Fibroblast of skin of right biceps (primary cell): ENCODE measurements at regions not wholly inside any gene's neighbourhood (a gene's known extent, or its start where the extent isn't known, plus 50 kb on each side); places are given as distances from the start of the nearest gene placed in this dataset.
A peak's percentile ranks its signal among the peaks of the same experiment; 100 is the strongest.
"Not testable (repeated sequence)": the region's sequence is repeated elsewhere in the genome, so short reads cannot be mapped to it uniquely, and the experiment has no call there.

Source experiments
- DNase-seq: peaks from one replicate; pipeline ENCODE4 v3.0.0-alpha.2; 2013

GRCh38 chr17:13659051-13659450 lies 57.3 kb upstream of the HS3ST3A1 start:
- DNase-seq, result not testable (repeated sequence)

GRCh38 chr17:13665872-13666635 lies 64.3 kb upstream of the HS3ST3A1 start:
- DNase-seq, result no peak

GRCh38 chr17:13671341-13671740 lies 69.6 kb upstream of the HS3ST3A1 start:
- no peak for DNase-seq

GRCh38 chr17:13671771-13672170 lies 70.0 kb upstream of the HS3ST3A1 start:
- peak; percentile 32 for DNase-seq

GRCh38 chr17:13678361-13678760 lies 76.6 kb upstream of the HS3ST3A1 start:
- DNase-seq, result no peak

- no peak for DNase-seq
Measured at GRCh38 chr17:13678841-13679240, 77.1 kb upstream of the HS3ST3A1 start.

- DNase-seq, result no peak
Measured at GRCh38 chr17:13688716-13689115, 87.0 kb upstream of the HS3ST3A1 start.

GRCh38 chr17:13690806-13691205 lies 89.1 kb upstream of the HS3ST3A1 start:
- peak; percentile 63 for DNase-seq

- DNase-seq, result no peak
Measured at GRCh38 chr17:13694934-13695333, 93.2 kb upstream of the HS3ST3A1 start.

- no peak for DNase-seq
Measured at GRCh38 chr17:13698832-13699231, 97.1 kb upstream of the HS3ST3A1 start.

- no peak for DNase-seq
Measured at GRCh38 chr17:13699261-13699660, 97.5 kb upstream of the HS3ST3A1 start.

GRCh38 chr17:13702266-13702665 lies 100.5 kb upstream of the HS3ST3A1 start:
- peak; percentile 49 for DNase-seq

GRCh38 chr17:13704333-13704732 lies 102.6 kb upstream of the HS3ST3A1 start:
- DNase-seq, result peak; percentile 89

GRCh38 chr17:13705221-13705620 lies 103.5 kb upstream of the HS3ST3A1 start:
- no peak for DNase-seq

GRCh38 chr17:13721705-13722104 lies 120.0 kb upstream of the HS3ST3A1 start:
- DNase-seq, result no peak

GRCh38 chr17:13725288-13725990 lies 123.7 kb upstream of the HS3ST3A1 start:
- DNase-seq, result peak; percentile 71

GRCh38 chr17:13727441-13728171 lies 125.9 kb upstream of the HS3ST3A1 start:
- peak; percentile 92 for DNase-seq

GRCh38 chr17:13728781-13729180 lies 127.1 kb upstream of the HS3ST3A1 start:
- peak; percentile 86 for DNase-seq

GRCh38 chr17:13729466-13730134 lies 127.9 kb upstream of the HS3ST3A1 start:
- no peak for DNase-seq

- DNase-seq, result no peak
Measured at GRCh38 chr17:13734880-13735279, 133.2 kb upstream of the HS3ST3A1 start.

GRCh38 chr17:13735444-13735843 lies 133.7 kb upstream of the HS3ST3A1 start:
- DNase-seq, result peak; percentile 78

GRCh38 chr17:13735861-13736260 lies 134.1 kb upstream of the HS3ST3A1 start:
- peak; percentile 64 for DNase-seq

- DNase-seq, result peak; percentile 92
Measured at GRCh38 chr17:13736916-13737315, 135.2 kb upstream of the HS3ST3A1 start.
